ENCODE measurements at regions not wholly inside any gene's neighbourhood (a gene's known extent, or its start where the extent isn't known, plus 50 kb on each side); places are given as distances from the start of the nearest gene placed in this dataset.
"Not testable (repeated sequence)": the region's sequence is repeated elsewhere in the genome, so short reads cannot be mapped to it uniquely, and the experiment has no call there.

DNA sequence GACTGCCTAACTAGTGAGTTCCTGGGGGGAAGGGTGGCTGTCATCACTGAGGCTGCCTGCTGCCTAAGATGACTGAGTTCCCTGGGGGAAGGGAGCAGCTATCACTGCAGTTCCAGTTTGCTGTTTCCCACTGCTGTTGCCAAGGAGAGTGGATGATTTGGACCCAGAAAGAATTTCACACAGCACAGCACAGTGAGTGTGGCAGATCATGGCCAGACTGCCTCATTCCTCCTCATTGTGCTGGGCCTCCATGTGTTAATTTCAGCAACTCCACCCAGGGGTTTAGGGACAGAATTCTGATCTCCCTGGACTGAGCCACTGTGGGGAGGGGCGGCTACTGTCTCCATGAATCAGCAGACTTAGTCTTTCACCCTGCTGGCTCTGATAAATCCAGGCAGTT is 125.0 kb downstream of the TEX13C start:
- POLR2A ChIA-PET, result no interaction called here
- CTCF ChIA-PET, result no interaction called here
- no peak for DNase-seq (ENCODE audit: extremely low spot score)

DNA sequence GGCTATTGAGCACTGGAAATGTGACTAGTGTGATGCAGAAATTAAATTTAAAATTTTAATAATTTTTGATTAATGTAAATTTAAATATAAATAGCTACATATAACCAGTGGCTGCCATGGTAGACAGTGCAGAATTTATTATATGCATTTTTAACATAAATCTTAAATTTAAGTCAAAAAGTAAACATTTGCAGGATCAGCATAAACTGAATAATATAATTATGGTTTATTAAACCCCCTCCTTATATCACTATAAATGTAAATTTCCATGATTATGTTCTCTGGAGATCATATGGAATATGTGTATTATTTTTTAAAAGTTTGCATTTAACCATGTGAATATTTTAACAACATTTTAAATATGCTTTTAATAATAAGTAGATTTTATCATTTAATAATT is 155.8 kb downstream of the TEX13C start:
- TF ChIP-seq LEF1 (IDR thresholded peaks at IDR 0.05; ENCODE audit: borderline replicate concordance), result no peak
- TF ChIP-seq FOXM1 (IDR thresholded peaks at IDR 0.05; ENCODE audit: borderline replicate concordance), result no peak
- no peak for TF ChIP-seq L3MBTL2 (conservative IDR thresholded peaks at IDR 0.05)
- TF ChIP-seq ARNT (IDR thresholded peaks at IDR 0.05), result no peak
- no peak for TF ChIP-seq ZNF384 (IDR thresholded peaks at IDR 0.05)
- TF ChIP-seq SUZ12 (IDR thresholded peaks at IDR 0.05), result no peak
- TF ChIP-seq PKNOX1 (IDR thresholded peaks at IDR 0.05), result no peak
- TF ChIP-seq HDGF (IDR thresholded peaks at IDR 0.05; ENCODE audit: borderline replicate concordance), result no peak
- TF ChIP-seq CTBP1 (IDR thresholded peaks at IDR 0.05; ENCODE audit: borderline replicate concordance), result no peak
- no peak for TF ChIP-seq TARDBP (IDR thresholded peaks at IDR 0.05)

More for the DNA sequence above, 125.0 kb downstream of the TEX13C start:
- no peak for TF ChIP-seq NFRKB (IDR thresholded peaks at IDR 0.05)
- TF ChIP-seq ZNF384 (IDR thresholded peaks at IDR 0.05), result no peak
- no peak for TF ChIP-seq ELF4 (IDR thresholded peaks at IDR 0.05)
- no peak for TF ChIP-seq BHLHE40 (IDR thresholded peaks at IDR 0.05; ENCODE audit: borderline replicate concordance)
- no peak for TF ChIP-seq SUZ12 (IDR thresholded peaks at IDR 0.05)
- TF ChIP-seq FOXM1 (IDR thresholded peaks at IDR 0.05; ENCODE audit: borderline replicate concordance), result no peak

GRCh38 chrX:125492439-125492838 is 172.8 kb downstream of the TEX13C start:
- TF ChIP-seq ELF4 (IDR thresholded peaks at IDR 0.05) (no peak), FOXM1 (IDR thresholded peaks at IDR 0.05; ENCODE audit: borderline replicate concordance) (no peak), FOXK2 (IDR thresholded peaks at IDR 0.05) (no peak), LEF1 (IDR thresholded peaks at IDR 0.05; ENCODE audit: borderline replicate concordance) (no peak), PKNOX1 (IDR thresholded peaks at IDR 0.05) (no peak), ARNT (IDR thresholded peaks at IDR 0.05) (no peak), BHLHE40 (IDR thresholded peaks at IDR 0.05; ENCODE audit: borderline replicate concordance) (no peak), HDGF (IDR thresholded peaks at IDR 0.05; ENCODE audit: borderline replicate concordance) (no peak), SP1 (IDR thresholded peaks at IDR 0.05) (no peak), FOXA1 (IDR thresholded peaks at IDR 0.05) (no peak), TARDBP (IDR thresholded peaks at IDR 0.05) (no peak), NFRKB (IDR thresholded peaks at IDR 0.05) (no peak), SUZ12 (IDR thresholded peaks at IDR 0.05) (no peak), ZNF384 (IDR thresholded peaks at IDR 0.05) (no peak)
- ChIA-PET CTCF (no interaction called here), POLR2A (no interaction called here)
- DNase-seq (ENCODE audit: extremely low spot score), result no peak

More for the DNA sequence above, 155.8 kb downstream of the TEX13C start:
- ChIA-PET POLR2A (no interaction called here), CTCF (no interaction called here)
- no peak for DNase-seq (ENCODE audit: extremely low spot score)

GRCh38 chrX:125493004-125493403 is 173.3 kb downstream of the TEX13C start:
- CTCF ChIA-PET; DNase-seq (ENCODE audit: extremely low spot score); POLR2A ChIA-PET: not testable (repeated sequence)

DNA sequence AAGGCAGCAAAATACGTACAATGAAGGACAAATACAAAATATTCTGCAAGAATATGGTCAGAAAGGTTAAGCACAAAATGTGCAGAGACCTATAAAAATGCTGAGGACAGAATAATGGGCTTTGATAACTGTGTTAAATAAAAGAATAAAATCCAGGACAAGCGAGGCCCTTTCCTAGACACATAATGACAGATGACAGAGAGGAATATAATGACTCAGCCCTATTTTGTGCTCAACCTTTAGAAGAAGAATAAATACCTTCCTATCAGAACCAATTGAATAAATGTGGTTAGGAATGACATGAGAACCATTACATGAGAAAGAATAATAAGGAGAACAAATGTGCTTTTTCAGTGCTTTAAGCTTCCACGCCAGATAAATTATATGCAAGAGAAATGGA is 178.0 kb downstream of the TEX13C start:
- DNase-seq (ENCODE audit: extremely low spot score), result no peak
- ChIA-PET CTCF (no interaction called here), POLR2A (no interaction called here)
- TF ChIP-seq BHLHE40 (IDR thresholded peaks at IDR 0.05; ENCODE audit: borderline replicate concordance) (no peak), LEF1 (IDR thresholded peaks at IDR 0.05; ENCODE audit: borderline replicate concordance) (no peak), HDGF (IDR thresholded peaks at IDR 0.05; ENCODE audit: borderline replicate concordance) (no peak), ZNF384 (IDR thresholded peaks at IDR 0.05) (no peak), ARNT (IDR thresholded peaks at IDR 0.05) (no peak), FOXK2 (IDR thresholded peaks at IDR 0.05) (no peak), SP1 (IDR thresholded peaks at IDR 0.05) (no peak)

DNA sequence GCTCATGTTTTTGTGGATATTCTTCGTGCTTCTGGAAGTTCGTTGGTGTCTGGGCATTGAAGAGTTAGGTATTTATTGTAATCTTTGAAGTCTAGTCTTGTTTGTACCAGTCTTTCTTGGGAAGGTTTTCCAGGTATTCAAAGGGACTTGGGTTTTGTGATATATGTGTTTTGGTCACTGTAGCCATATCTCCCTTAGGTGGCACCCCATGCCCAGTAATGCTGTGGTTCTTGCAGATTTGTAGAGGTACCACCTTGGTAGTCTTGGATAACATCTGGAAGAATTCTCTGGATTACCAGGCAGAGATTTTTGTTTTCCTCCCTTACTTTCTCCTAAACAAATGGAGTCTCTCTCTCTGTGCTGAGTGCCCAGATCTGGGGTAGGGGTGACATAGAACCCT is 184.1 kb downstream of the TEX13C start:
- ChIA-PET CTCF (no interaction called here), POLR2A (no interaction called here)
- TF ChIP-seq BHLHE40 (IDR thresholded peaks at IDR 0.05; ENCODE audit: borderline replicate concordance), result no peak
- DNase-seq (ENCODE audit: extremely low spot score), result no peak

GRCh38 chrX:125505207-125505606 is 185.5 kb downstream of the TEX13C start:
- TF ChIP-seq ELF4 (IDR thresholded peaks at IDR 0.05), result no peak
- no peak for TF ChIP-seq LEF1 (IDR thresholded peaks at IDR 0.05; ENCODE audit: borderline replicate concordance)
- TF ChIP-seq NFRKB (IDR thresholded peaks at IDR 0.05), result no peak
- TF ChIP-seq FOXM1 (IDR thresholded peaks at IDR 0.05; ENCODE audit: borderline replicate concordance), result no peak
- no peak for TF ChIP-seq FOXK2 (IDR thresholded peaks at IDR 0.05)
- TF ChIP-seq SP1 (IDR thresholded peaks at IDR 0.05), result no peak
- no peak for TF ChIP-seq ARNT (IDR thresholded peaks at IDR 0.05)
- no peak for TF ChIP-seq CTBP1 (IDR thresholded peaks at IDR 0.05; ENCODE audit: borderline replicate concordance)
- ChIA-PET CTCF (no interaction called here), POLR2A (no interaction called here)
- DNase-seq (ENCODE audit: extremely low spot score), result no peak

DNA sequence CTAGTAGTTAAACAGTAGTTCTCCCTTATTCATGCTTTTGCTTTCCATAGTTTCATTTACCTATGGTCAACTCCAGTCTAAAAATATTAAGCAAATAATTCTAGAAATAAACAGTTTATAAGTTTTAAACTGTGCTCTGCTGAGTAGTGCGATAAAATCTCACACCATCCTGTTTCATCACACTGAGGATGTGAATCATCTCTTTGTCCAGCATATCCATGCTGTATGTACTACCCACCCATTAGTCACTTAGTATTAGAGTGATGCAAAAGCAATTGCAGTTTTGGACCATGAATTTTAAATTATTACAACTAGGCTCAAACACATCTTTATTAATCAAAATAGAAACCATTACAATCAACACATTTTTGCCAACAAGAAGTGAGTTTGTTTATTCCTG is 187.4 kb downstream of the TEX13C start:
- POLR2A ChIA-PET, result no interaction called here
- TF ChIP-seq LEF1 (IDR thresholded peaks at IDR 0.05; ENCODE audit: borderline replicate concordance), result no peak
- no peak for TF ChIP-seq SP1 (IDR thresholded peaks at IDR 0.05)
- no peak for TF ChIP-seq SUZ12 (IDR thresholded peaks at IDR 0.05)
- no peak for TF ChIP-seq ARNT (IDR thresholded peaks at IDR 0.05)
- TF ChIP-seq FOXM1 (IDR thresholded peaks at IDR 0.05; ENCODE audit: borderline replicate concordance), result no peak
- TF ChIP-seq L3MBTL2 (conservative IDR thresholded peaks at IDR 0.05), result no peak
- TF ChIP-seq ELF4 (IDR thresholded peaks at IDR 0.05), result no peak
- TF ChIP-seq FOXK2 (IDR thresholded peaks at IDR 0.05), result no peak
- TF ChIP-seq HDGF (IDR thresholded peaks at IDR 0.05; ENCODE audit: borderline replicate concordance), result no peak
- no peak for TF ChIP-seq PKNOX1 (IDR thresholded peaks at IDR 0.05)
- no peak for TF ChIP-seq CTBP1 (IDR thresholded peaks at IDR 0.05; ENCODE audit: borderline replicate concordance)
- no peak for TF ChIP-seq BHLHE40 (IDR thresholded peaks at IDR 0.05; ENCODE audit: borderline replicate concordance)
- no peak for TF ChIP-seq TARDBP (IDR thresholded peaks at IDR 0.05)
- no peak for TF ChIP-seq NFRKB (IDR thresholded peaks at IDR 0.05)
- TF ChIP-seq FOXA1 (IDR thresholded peaks at IDR 0.05), result no peak
- TF ChIP-seq ZNF384 (IDR thresholded peaks at IDR 0.05), result no peak
- DNase-seq (ENCODE audit: extremely low spot score), result no peak
- CTCF ChIA-PET, result no interaction called here
